ENCODE measurements at regions not wholly inside any gene's neighbourhood (a gene's known extent, or its start where the extent isn't known, plus 50 kb on each side); places are given as distances from the start of the nearest gene placed in this dataset.

DNA sequence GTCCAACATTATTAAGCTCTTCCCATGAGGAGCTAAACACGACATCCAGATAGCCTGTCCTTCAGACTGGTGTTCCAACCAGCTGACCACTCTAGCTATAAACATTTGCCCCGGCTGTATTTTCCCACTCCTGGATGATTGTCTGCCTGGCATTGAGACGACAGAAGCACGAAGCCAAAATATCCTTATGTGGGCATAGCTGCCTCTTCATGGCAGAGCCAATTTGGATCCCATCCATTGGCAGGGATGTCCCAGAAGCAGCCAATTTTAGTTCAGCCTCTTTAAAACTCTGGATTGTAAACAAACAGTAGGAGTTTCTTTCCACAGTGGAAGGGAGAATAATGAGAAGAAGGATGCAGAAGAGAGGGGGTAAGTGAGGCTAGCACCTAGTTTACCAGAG is 507.6 kb downstream of the CETN3 start:
- DNase-seq (ENCODE audit: extremely low spot score, unreplicated experiment): no peak
- H3K27ac Mint-ChIP-seq (ENCODE audit: unreplicated experiment): no peak overlapping the region
- TF ChIP-seq CTCF (IDR thresholded peaks at IDR 0.05): no peak

DNA sequence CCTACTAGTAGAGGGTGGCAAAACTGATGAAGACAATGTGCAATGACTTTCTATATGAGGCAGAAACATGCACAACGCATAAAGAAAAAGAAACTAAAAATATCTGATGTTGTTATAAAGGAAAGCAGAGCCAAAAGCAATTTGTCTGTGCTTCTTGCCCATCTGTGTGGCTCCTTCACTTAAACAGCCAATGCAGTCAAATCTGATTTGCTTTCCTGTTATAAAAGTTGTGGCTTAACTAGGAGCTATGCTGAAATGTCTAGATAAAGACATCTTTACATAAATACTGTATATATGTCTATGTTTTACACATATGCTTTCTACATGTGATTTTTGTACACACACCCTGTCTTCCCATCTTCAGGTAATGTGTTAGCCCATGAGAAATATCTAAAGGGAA is 508.2 kb downstream of the CETN3 start:
- Mint-ChIP-seq H3K27ac (ENCODE audit: unreplicated experiment) (no peak overlapping the region), H3K36me3 (ENCODE audit: unreplicated experiment) (no peaks in the 10 kb centered on the region), H3K4me3 (ENCODE audit: unreplicated experiment) (no peak overlapping the region), H3K4me1 (ENCODE audit: unreplicated experiment) (no peaks in the 10 kb centered on the region), H3K27me3 (ENCODE audit: unreplicated experiment) (no peaks in the 10 kb centered on the region), H3K9me3 (ENCODE audit: unreplicated experiment) (peaks cover 20% of the 10 kb centered on the region)
- TF ChIP-seq CTCF (IDR thresholded peaks at IDR 0.05): no peak
- DNase-seq (ENCODE audit: extremely low spot score, unreplicated experiment): no peak

More for the DNA sequence above, 507.6 kb downstream of the CETN3 start:
- no peaks in the 10 kb centered on the region for H3K36me3 Mint-ChIP-seq (ENCODE audit: unreplicated experiment)
- H3K27me3 Mint-ChIP-seq (ENCODE audit: unreplicated experiment): no peaks in the 10 kb centered on the region
- H3K4me3 Mint-ChIP-seq (ENCODE audit: unreplicated experiment): no peak overlapping the region
- peaks cover 23% of the 10 kb centered on the region for H3K9me3 Mint-ChIP-seq (ENCODE audit: unreplicated experiment)
- H3K4me1 Mint-ChIP-seq (ENCODE audit: unreplicated experiment): no peaks in the 10 kb centered on the region

GRCh38 chr5:89900346-89900745 is 509.2 kb downstream of the CETN3 start:
- DNase-seq (ENCODE audit: extremely low spot score, unreplicated experiment): no peak
- Mint-ChIP-seq H3K4me1 (ENCODE audit: unreplicated experiment) (no peaks in the 10 kb centered on the region), H3K4me3 (ENCODE audit: unreplicated experiment) (no peak overlapping the region), H3K36me3 (ENCODE audit: unreplicated experiment) (no peaks in the 10 kb centered on the region), H3K9me3 (ENCODE audit: unreplicated experiment) (peaks cover 26% of the 10 kb centered on the region), H3K27ac (ENCODE audit: unreplicated experiment) (no peak overlapping the region), H3K27me3 (ENCODE audit: unreplicated experiment) (no peaks in the 10 kb centered on the region)
- no peak for TF ChIP-seq CTCF (IDR thresholded peaks at IDR 0.05)

DNA sequence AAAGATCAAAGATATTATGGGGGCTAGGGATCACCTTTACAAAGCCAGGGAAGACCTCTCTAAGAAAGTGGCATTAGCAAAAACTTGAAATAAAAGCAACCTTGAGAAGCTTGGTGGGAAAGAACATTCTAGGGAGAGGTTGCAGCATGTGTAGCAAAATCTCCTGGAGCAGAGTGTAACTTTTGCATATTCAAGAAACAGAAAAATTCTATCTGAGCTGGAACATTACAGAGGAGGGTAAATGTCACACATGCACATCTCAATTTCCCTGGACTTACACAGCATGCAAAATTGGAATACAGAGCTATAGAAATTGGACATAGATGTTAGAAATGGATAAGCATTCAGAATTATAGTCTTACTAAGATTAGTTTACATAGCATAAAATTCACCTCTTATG is 510.0 kb downstream of the CETN3 start:
- DNase-seq (ENCODE audit: extremely low spot score, unreplicated experiment): no peak
- Mint-ChIP-seq H3K4me1 (ENCODE audit: unreplicated experiment) (no peaks in the 10 kb centered on the region), H3K36me3 (ENCODE audit: unreplicated experiment) (no peaks in the 10 kb centered on the region), H3K27ac (ENCODE audit: unreplicated experiment) (no peak overlapping the region), H3K4me3 (ENCODE audit: unreplicated experiment) (no peak overlapping the region), H3K27me3 (ENCODE audit: unreplicated experiment) (no peaks in the 10 kb centered on the region), H3K9me3 (ENCODE audit: unreplicated experiment) (peaks cover 34% of the 10 kb centered on the region)
- TF ChIP-seq CTCF (IDR thresholded peaks at IDR 0.05): no peak

GRCh38 chr5:89893546-89893945 is 516.0 kb downstream of the CETN3 start:
- no peaks in the 10 kb centered on the region for H3K4me1 Mint-ChIP-seq (ENCODE audit: unreplicated experiment)
- DNase-seq (ENCODE audit: extremely low spot score, unreplicated experiment): no peak
- peaks cover 48% of the 10 kb centered on the region for H3K9me3 Mint-ChIP-seq (ENCODE audit: unreplicated experiment)
- no peak overlapping the region for H3K4me3 Mint-ChIP-seq (ENCODE audit: unreplicated experiment)
- peaks cover 8% of the 10 kb centered on the region for H3K36me3 Mint-ChIP-seq (ENCODE audit: unreplicated experiment)
- no peak overlapping the region for H3K27ac Mint-ChIP-seq (ENCODE audit: unreplicated experiment)
- no peaks in the 10 kb centered on the region for H3K27me3 Mint-ChIP-seq (ENCODE audit: unreplicated experiment)
- no peak for TF ChIP-seq CTCF (IDR thresholded peaks at IDR 0.05)
